Nephron (organoid): ENCODE measurements at regions not wholly inside any gene's neighbourhood (a gene's known extent, or its start where the extent isn't known, plus 50 kb on each side); places are given as distances from the start of the nearest gene placed in this dataset.
A peak's percentile ranks its signal among the peaks of the same experiment; 100 is the strongest.
"Not testable (repeated sequence)": the region's sequence is repeated elsewhere in the genome, so short reads cannot be mapped to it uniquely, and the experiment has no call there.

ENCODE experiments used
- H3K27ac Mint-ChIP-seq, 3 experiments: 2 replicates each; pipeline ENCODE4 v1.8.0; 2020; ENCODE audit warnings: mixed read lengths in 3 of 3, mild to moderate bottlenecking in 2 of 3, moderate library complexity in 1 of 3
- H3K27me3 Mint-ChIP-seq: 2 replicates; pipeline ENCODE4 v1.8.0; 2021; ENCODE audit warnings: low read depth, mild to moderate bottlenecking, moderate library complexity, mixed read lengths
- H3K36me3 Mint-ChIP-seq: 2 replicates; pipeline ENCODE4 v1.8.0; 2020; ENCODE audit warnings: low read depth, mixed read lengths
- H3K4me1 Mint-ChIP-seq: 2 replicates; pipeline ENCODE4 v1.8.0; 2020; ENCODE audit warnings: mixed read lengths
- H3K4me3 Mint-ChIP-seq, 3 experiments: 2 replicates each; pipeline ENCODE4 v1.8.0; 2020; ENCODE audit warnings: mild to moderate bottlenecking in 3 of 3, mixed read lengths in 3 of 3, moderate library complexity in 2 of 3
- H3K9me3 Mint-ChIP-seq: 2 replicates; pipeline ENCODE4 v1.8.0; 2020; ENCODE audit warnings: mixed read lengths
- TF ChIP-seq, protein P1 (sequence below), 3 experiments: fragments of 200-600 bp; sonication (generic); IDR thresholded peaks; one replicate each; pipeline ENCODE4 v1.5.0; 2021; ENCODE audit warnings: antibody characterized with exemption in 3 of 3; ENCODE audit not compliant: unreplicated experiment in 3 of 3

DNA sequence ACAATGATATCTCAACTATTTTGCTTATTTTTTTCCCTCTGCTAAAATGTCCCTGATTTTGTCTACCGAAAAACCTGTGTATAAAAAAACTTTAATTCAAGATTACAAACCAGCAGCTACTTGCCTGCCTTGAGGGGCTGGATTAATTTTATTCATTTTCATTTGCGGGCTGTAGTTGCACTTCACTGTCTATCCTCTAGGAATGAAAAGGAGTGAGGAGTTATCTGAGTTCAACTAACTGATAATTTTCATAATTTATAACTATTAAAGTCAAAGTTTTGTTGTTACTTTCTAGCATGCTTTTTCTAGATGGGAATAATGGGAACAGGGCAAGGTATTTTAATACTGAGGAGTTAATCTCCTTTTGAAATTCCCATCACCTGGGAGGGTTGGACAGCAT, 50.3 kb upstream of the AGTPBP1 start:
- H3K27ac Mint-ChIP-seq, H3K4me1 Mint-ChIP-seq, H3K4me3 Mint-ChIP-seq, H3K36me3 Mint-ChIP-seq, H3K9me3 Mint-ChIP-seq, H3K27me3 Mint-ChIP-seq: not testable (repeated sequence)
- TF ChIP-seq, protein P1, sequence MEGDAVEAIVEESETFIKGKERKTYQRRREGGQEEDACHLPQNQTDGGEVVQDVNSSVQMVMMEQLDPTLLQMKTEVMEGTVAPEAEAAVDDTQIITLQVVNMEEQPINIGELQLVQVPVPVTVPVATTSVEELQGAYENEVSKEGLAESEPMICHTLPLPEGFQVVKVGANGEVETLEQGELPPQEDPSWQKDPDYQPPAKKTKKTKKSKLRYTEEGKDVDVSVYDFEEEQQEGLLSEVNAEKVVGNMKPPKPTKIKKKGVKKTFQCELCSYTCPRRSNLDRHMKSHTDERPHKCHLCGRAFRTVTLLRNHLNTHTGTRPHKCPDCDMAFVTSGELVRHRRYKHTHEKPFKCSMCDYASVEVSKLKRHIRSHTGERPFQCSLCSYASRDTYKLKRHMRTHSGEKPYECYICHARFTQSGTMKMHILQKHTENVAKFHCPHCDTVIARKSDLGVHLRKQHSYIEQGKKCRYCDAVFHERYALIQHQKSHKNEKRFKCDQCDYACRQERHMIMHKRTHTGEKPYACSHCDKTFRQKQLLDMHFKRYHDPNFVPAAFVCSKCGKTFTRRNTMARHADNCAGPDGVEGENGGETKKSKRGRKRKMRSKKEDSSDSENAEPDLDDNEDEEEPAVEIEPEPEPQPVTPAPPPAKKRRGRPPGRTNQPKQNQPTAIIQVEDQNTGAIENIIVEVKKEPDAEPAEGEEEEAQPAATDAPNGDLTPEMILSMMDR (IDR thresholded peaks at IDR 0.05; ENCODE audit: unreplicated experiment in 3 of 3) = peak in 2 of 3 experiments; percentile 16 to 31

DNA sequence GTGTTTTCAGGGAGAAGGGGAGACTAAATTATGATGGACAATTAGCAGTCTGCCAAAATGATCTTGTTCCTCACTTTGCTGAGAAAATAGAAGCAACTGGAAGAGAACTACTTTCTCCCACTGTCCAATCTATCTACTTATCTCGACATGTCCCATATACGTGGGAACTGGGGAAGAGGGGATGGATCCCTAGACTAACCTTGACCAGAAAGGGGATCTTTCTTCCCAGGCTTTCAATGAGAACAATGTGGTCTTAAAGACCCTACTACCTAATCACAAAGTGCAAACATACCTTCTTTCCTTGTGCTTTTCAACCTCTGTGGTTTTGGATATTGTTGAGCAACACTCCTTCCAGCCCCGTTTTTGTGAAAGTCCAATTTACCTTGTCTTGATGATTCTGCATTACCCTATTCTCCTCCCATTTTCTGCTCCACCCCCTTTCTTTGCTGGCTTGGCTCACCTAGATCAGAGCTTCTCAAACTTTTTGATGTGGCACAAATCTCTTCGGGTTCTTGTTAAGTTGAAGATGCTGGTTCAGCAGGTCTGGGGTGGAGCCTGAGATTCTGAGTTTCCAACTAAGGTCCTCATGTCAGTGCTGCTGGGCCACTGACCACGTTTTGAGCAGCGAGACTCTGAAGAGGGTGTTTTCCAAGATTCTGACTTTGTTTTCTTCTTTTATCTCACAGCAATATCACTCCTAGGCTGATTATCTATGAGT, 61.4 kb upstream of the AGTPBP1 start:
- not testable (repeated sequence) for H3K4me1 Mint-ChIP-seq, H3K27ac Mint-ChIP-seq, H3K27me3 Mint-ChIP-seq, H3K4me3 Mint-ChIP-seq, H3K9me3 Mint-ChIP-seq
- H3K36me3 Mint-ChIP-seq = peaks cover 12% of the 10 kb centered on the region

DNA sequence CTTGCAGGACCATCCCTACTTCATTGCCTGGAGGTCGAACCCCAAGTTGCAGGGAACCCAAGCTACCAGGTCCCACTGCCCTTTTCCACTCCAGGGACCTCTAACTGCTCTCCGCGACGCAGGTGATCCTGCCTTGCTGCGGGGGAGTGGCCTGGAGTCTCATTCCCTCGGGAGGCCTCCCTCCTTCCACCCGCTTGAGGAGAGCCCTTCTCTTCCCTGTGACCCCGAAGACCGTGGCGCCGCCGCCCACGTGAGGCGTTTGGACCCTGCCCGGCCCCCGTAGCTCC, 63.0 kb upstream of the AGTPBP1 start:
- not testable (repeated sequence) for H3K4me1 Mint-ChIP-seq, H3K9me3 Mint-ChIP-seq, H3K27me3 Mint-ChIP-seq, H3K4me3 Mint-ChIP-seq
- H3K27ac Mint-ChIP-seq = peak overlapping the region in 1 of 3 experiments; percentile 68
- H3K36me3 Mint-ChIP-seq = peaks cover 27% of the 10 kb centered on the region

DNA sequence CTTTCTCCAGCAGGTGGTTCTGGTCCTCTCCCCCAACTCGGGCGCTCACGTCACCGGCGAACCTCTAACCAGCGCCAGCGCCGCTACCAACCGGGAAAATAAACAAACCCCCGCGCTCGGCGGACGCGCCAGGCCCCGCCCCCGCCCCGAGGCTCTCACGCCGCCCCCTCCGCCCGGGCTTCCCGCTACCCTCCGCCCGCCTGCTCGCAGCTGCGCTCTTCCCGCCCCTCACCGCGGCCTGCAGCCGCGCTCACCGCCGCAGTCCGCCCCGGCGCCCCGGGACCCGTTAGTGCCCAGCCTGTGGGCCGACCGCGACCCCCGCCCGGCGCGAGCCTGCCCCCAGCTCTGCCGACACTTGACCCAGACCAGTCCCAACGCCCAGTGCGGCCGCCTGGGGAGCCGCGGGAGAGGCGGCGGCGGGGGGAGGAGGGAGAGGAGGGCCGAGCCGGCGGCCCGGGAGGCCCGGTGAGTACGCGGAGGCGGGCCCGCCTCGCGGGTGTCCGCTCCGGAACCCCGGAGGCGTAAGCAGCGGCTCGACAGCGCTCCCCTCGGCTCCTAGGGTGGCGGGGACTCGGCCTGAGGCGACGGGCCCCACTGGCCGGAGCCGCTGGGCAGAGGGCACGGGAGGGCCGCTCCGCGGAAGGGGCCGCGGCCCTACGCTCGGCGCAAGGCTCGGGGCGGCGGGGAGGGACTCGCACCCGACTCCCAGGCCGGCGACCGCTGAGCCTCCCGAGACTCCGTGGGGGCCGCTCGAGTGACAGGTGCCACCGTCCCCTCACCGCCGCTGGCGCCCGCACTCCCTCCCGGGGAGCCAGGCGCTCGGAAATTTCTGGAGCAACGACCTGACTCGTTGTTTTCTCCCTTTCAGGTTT, 63.6 kb upstream of the AGTPBP1 start:
- Mint-ChIP-seq H3K36me3 (peaks cover 31% of the 10 kb centered on the region), H3K27ac (peak overlapping the region; percentile 24 to 88 (median 87)), H3K4me3 (peak overlapping the region; percentile 88 to 97 (median 91))
- not testable (repeated sequence) for H3K4me1 Mint-ChIP-seq, H3K27me3 Mint-ChIP-seq, H3K9me3 Mint-ChIP-seq
- TF ChIP-seq, protein P1 (IDR thresholded peaks at IDR 0.05; ENCODE audit: unreplicated experiment in 3 of 3) = peak in 1 of 3 experiments; percentile 12

DNA sequence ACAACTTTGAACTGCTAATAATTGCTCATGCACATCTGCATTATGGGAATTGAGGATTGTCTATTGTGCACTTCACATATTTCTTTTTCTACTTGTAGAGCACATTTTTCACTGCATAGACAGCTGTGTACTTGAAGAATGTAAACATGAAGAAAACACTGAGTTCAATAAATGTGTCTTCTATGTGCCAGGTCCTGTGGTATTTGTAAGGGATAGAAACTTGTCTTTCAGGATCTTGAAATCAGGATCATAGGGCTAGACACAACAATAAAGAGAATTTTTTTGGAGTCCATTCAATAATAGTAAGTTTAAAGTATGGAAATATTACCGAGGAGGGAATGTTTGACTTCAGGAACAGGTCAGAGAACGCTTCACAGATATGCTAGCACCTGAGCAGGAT, 66.6 kb upstream of the AGTPBP1 start:
- Mint-ChIP-seq H3K27ac (peak overlapping the region in 1 of 3 experiments; percentile 44), H3K4me3 (peak overlapping the region; percentile 38 to 59 (median 43)), H3K36me3 (peaks cover 45% of the 10 kb centered on the region)
- not testable (repeated sequence) for H3K27me3 Mint-ChIP-seq, H3K4me1 Mint-ChIP-seq, H3K9me3 Mint-ChIP-seq

DNA sequence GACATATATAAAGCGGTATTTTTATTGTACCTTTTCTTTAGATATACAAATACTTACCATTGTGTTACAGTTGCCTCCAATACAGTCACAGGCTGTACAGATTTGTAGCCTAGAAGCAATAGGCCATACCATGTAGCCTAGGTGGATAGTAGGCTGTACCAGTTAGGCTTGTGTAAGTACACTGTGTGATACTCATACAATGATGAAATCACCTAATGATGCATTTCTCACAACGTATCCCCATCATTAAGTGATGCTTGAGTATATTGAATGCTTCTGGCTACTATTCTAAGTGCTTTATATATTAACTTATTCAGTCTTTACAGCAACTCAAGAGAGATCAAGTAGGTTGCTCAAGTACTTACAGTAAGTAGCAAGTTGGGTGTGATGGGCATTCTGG, 71.6 kb upstream of the AGTPBP1 start:
- H3K27ac Mint-ChIP-seq, H3K9me3 Mint-ChIP-seq: not testable (repeated sequence)
- peaks cover 30% of the 10 kb centered on the region for H3K36me3 Mint-ChIP-seq

DNA sequence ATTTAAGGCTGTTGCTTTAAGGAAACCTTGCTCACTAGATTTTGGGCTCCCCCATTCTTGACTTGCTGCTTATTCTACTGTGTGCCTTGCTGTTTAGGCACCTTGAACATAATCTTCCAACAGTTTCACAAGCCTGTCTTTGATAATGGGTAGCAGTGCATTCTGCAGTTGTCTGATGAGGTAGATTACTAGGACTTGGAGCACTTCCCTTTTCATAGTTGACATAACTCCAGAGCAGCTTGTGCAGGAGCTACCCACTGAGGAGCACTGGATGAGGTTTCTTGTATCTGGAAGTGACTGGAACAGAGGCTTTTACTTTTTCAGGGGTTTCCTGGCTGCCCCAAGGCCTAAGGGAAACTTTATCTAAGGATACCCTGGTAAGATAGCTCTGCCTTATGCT, 73.0 kb upstream of the AGTPBP1 start:
- H3K27ac Mint-ChIP-seq, H3K4me1 Mint-ChIP-seq, H3K27me3 Mint-ChIP-seq, H3K9me3 Mint-ChIP-seq, H3K4me3 Mint-ChIP-seq: not testable (repeated sequence)
- peaks cover 20% of the 10 kb centered on the region for H3K36me3 Mint-ChIP-seq

More for the DNA sequence above, 71.6 kb upstream of the AGTPBP1 start:
- H3K4me1 Mint-ChIP-seq, H3K27me3 Mint-ChIP-seq, H3K4me3 Mint-ChIP-seq: not testable (repeated sequence)

DNA sequence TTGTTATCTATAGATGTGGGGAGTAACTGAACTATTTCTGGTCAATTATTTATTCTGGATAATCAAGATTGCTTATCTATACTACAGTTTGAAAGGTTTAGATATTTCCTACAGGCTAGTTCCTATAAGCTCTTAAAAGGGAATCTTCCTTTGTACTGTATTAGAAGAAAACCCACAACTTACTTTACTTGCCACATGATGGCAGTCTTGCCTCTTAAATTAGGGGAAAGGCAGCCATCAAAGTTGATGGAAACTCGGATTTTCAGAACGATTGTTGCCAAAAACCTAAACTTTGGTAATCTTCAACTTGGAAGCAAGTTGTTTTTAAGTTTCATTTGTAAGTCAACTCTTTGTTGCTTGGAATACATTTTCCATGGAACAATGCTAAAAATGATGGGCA, 77.2 kb upstream of the AGTPBP1 start:
- H3K36me3 Mint-ChIP-seq = peaks cover 24% of the 10 kb centered on the region
- TF ChIP-seq, protein P1 (IDR thresholded peaks at IDR 0.05; ENCODE audit: unreplicated experiment in 3 of 3) = peak; percentile 41 to 53 (median 44)
- H3K4me1 Mint-ChIP-seq, H3K4me3 Mint-ChIP-seq, H3K27ac Mint-ChIP-seq, H3K9me3 Mint-ChIP-seq, H3K27me3 Mint-ChIP-seq: not testable (repeated sequence)

DNA sequence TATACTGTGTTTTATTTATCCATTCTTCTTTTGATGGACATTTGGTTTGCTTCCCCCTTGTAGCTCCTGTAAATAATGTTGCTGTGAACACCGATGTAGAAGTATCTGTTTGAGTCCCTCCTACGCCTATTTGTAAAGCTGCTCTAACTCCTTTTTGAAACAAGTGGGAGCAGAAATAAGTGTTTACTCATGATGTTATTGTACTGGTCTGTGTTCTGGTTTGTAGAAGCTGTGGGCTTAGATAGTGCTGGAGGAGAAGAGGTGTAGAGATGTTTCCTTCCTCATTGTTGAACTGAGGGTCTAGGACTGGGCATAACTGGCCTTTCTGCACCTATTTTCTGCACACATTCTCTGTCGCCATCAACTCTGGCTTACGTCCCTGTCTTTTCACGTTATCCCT, 78.8 kb upstream of the AGTPBP1 start:
- not testable (repeated sequence) for H3K4me1 Mint-ChIP-seq, H3K9me3 Mint-ChIP-seq, H3K4me3 Mint-ChIP-seq, H3K27me3 Mint-ChIP-seq
- Mint-ChIP-seq H3K27ac (peak overlapping the region; percentile 2 to 24 (median 8)), H3K36me3 (peaks cover 28% of the 10 kb centered on the region)

DNA sequence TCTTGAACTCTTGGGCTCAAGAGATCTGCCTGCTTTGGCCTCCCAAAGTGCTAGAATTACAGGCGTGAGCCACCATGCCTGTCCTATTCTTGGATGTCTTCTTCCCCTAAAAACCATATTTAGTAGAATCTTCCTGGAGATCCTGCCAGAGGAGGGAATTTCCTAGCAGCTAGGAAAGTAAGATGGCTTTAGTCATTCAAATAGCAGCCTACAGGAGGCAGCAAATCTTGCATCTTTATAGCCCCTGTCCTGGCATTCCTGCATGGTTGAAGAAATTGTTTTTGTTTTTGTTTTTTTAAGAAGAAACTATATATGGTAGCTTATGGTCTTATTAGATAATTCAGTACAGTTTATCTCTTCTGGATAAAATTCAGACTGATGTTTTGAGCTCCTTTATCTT, 83.2 kb upstream of the AGTPBP1 start:
- not testable (repeated sequence) for H3K27ac Mint-ChIP-seq, H3K4me3 Mint-ChIP-seq, H3K4me1 Mint-ChIP-seq, H3K27me3 Mint-ChIP-seq, H3K9me3 Mint-ChIP-seq
- peaks cover 31% of the 10 kb centered on the region for H3K36me3 Mint-ChIP-seq

DNA sequence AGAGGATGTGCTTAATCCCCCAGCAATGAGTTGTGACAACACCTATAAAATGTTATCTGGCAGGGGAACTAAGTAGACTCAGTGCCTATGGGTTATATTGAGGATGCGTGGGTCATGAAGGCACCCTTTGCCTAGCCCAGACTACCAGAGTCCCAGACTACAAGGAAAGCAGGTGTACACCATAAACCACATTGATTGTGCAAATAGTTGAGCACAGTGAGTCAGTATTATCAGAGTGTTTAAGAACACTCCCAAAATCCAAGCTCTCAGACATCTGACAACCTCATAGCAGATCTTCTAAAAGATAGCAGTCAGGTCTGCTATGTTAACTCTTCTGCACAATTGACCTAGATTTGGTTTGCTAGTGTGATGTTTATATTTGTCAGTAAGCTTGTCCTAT, 92.8 kb upstream of the AGTPBP1 start:
- peaks cover 26% of the 10 kb centered on the region for H3K36me3 Mint-ChIP-seq
- not testable (repeated sequence) for H3K27me3 Mint-ChIP-seq, H3K9me3 Mint-ChIP-seq, H3K27ac Mint-ChIP-seq, H3K4me3 Mint-ChIP-seq, H3K4me1 Mint-ChIP-seq

DNA sequence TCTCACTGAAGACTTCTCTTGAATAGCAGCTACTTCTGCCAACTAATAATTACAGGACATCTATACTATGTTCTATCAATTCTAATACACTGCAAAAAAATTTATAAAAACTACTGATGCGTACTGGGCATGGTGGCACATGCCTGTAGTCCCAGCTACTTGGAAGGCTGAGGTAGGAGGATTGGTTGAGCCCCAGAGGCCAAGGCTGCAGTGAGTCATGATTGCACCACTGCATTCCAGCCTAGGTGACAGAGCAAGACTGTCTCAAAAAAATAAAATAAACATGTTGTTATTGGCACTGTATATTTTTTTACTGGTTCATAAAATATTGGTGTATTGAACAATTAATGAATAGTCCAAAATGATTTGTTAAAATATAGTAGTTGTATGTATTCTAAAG, 97.0 kb upstream of the NAA35 start:
- H3K27ac Mint-ChIP-seq, H3K9me3 Mint-ChIP-seq, H3K27me3 Mint-ChIP-seq, H3K4me1 Mint-ChIP-seq, H3K4me3 Mint-ChIP-seq: not testable (repeated sequence)
- peaks cover 38% of the 10 kb centered on the region for H3K36me3 Mint-ChIP-seq
